ENCODE measurements at regions not wholly inside any gene's neighbourhood (a gene's known extent, or its start where the extent isn't known, plus 50 kb on each side); places are given as distances from the start of the nearest gene placed in this dataset.

- TF ChIP-seq RFX1 (IDR thresholded peaks at IDR 0.05) (no peak), TRAFD1 (CRISPR knock-in tag; IDR thresholded peaks at IDR 0.05; ENCODE audit: borderline replicate concordance) (no peak), EZH2 (conservative IDR thresholded peaks at IDR 0.05; ENCODE audit: low read depth, low read length) (no peak), TCF12 (IDR thresholded peaks at IDR 0.05) (no peak), TCF12 (CRISPR knock-in tag; IDR thresholded peaks at IDR 0.05) (no peak), ZNF30 (CRISPR knock-in tag; IDR thresholded peaks at IDR 0.05) (no peak), ZBTB34 (CRISPR knock-in tag; IDR thresholded peaks at IDR 0.05) (no peak), RXRA (CRISPR knock-in tag; IDR thresholded peaks at IDR 0.05) (no peak), ZBTB7A (CRISPR knock-in tag; IDR thresholded peaks at IDR 0.05) (no peak), RAD21 (CRISPR knock-in tag; IDR thresholded peaks at IDR 0.05) (no peak), MNT (IDR thresholded peaks at IDR 0.05) (no peak), FOXA1 (IDR thresholded peaks at IDR 0.05) (no peak), FOXA1 (CRISPR knock-in tag; IDR thresholded peaks at IDR 0.05) (no peak), CTCF (CRISPR knock-in tag; IDR thresholded peaks at IDR 0.05) (no peak), GMEB2 (CRISPR knock-in tag; IDR thresholded peaks at IDR 0.05; ENCODE audit: low read depth) (no peak)
Measured at GRCh38 chr5:23343121-23343520, 164.3 kb upstream of the PRDM9 start.

All from HepG2 (cell line).